ENCODE measurements at regions not wholly inside any gene's neighbourhood (a gene's known extent, or its start where the extent isn't known, plus 50 kb on each side); places are given as distances from the start of the nearest gene placed in this dataset.

DNA sequence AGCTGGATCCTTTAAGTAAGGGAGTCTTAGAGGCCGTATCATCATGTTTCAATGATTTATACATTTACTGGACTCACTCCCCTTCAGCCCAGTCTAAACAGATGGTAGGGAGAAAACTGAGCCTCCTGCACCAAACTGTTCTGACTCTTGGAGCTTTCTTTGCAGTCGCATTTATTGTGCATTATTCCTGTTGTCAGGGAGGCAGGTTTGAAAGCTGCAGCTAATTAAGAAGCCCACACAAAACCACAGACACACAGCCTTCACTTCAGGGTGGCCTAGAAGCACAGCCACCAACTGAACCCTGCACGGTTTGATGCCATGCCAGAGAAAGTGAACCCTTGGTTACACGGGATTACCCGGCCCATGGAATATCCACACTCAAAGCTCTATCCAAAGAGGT lies 911.0 kb downstream of the UQCRFS1 start:
- Histone ChIP-seq H3K36me3 (ENCODE audit: low read depth) (no peaks in the 10 kb centered on the region), H3F3A (ENCODE audit: insufficient read depth, low read depth) (no peaks in the 10 kb centered on the region), H3K9me3 (ENCODE audit: insufficient read depth, low read depth) (no peaks in the 10 kb centered on the region), H3K27ac (no peak overlapping the region), H3K4me3 (no peak overlapping the region), H2AFZ (no peak overlapping the region), H3K79me2 (ENCODE audit: low read depth) (no peaks in the 10 kb centered on the region), H3K4me2 (no peak overlapping the region), H3K27me3 (ENCODE audit: insufficient read depth, low read depth) (0 out of 2 replicates have a peak, but pooled peaks cover 1% of the 10 kb centered on the region), H4K20me1 (ENCODE audit: insufficient read depth) (no peaks in the 10 kb centered on the region), H3K9me2 (ENCODE audit: insufficient read depth) (no peaks in the 10 kb centered on the region), H3K4me1 (replicated peaks; ENCODE audit: insufficient read depth) (no peaks in the 10 kb centered on the region)
- intact Hi-C loops (cut with micrococcal nuclease; ENCODE audit: unreplicated experiment), result no loop called here
- no TSS peak for BruUV-seq (replicated peaks)
- TF ChIP-seq EZH2 (IDR thresholded peaks at IDR 0.05; ENCODE audit: low read depth), result no peak
- TF ChIP-seq, protein P1, sequence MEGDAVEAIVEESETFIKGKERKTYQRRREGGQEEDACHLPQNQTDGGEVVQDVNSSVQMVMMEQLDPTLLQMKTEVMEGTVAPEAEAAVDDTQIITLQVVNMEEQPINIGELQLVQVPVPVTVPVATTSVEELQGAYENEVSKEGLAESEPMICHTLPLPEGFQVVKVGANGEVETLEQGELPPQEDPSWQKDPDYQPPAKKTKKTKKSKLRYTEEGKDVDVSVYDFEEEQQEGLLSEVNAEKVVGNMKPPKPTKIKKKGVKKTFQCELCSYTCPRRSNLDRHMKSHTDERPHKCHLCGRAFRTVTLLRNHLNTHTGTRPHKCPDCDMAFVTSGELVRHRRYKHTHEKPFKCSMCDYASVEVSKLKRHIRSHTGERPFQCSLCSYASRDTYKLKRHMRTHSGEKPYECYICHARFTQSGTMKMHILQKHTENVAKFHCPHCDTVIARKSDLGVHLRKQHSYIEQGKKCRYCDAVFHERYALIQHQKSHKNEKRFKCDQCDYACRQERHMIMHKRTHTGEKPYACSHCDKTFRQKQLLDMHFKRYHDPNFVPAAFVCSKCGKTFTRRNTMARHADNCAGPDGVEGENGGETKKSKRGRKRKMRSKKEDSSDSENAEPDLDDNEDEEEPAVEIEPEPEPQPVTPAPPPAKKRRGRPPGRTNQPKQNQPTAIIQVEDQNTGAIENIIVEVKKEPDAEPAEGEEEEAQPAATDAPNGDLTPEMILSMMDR (conservative IDR thresholded peaks at IDR 0.05), result no peak
- ChIA-PET CTCF (no interaction called here), POLR2A (ENCODE audit: unreplicated experiment) (no interaction called here)
- DNase-seq, result no peak

DNA sequence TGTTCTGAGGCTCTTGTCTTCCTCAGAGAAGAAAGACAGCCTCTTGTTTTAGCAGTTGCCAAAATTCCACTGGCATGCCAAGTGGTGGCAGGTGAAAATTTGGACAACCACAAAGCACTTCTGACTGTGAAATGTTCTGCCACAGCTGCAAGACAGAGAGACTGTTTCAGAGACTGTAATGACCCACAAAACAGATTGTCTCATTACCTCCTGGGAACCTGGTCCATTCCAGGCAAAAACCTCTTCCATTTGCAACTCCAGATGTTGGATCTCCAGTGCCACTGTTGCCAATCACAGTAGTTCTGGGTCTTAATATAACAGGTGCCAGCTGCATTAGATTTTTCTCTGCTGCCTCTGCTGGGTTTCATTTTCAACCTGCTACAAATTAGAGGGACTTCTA lies 911.5 kb downstream of the UQCRFS1 start:
- intact Hi-C loops (cut with micrococcal nuclease; ENCODE audit: unreplicated experiment), result no loop called here
- Histone ChIP-seq H4K20me1 (ENCODE audit: insufficient read depth) (no peaks in the 10 kb centered on the region), H3K79me2 (ENCODE audit: low read depth) (no peaks in the 10 kb centered on the region), H2AFZ (no peak overlapping the region), H3K9me3 (ENCODE audit: insufficient read depth, low read depth) (no peaks in the 10 kb centered on the region), H3K36me3 (ENCODE audit: low read depth) (no peaks in the 10 kb centered on the region), H3K4me3 (no peak overlapping the region), H3F3A (ENCODE audit: insufficient read depth, low read depth) (no peaks in the 10 kb centered on the region), H3K27me3 (ENCODE audit: insufficient read depth, low read depth) (0 out of 2 replicates have a peak, but pooled peaks cover 6% of the 10 kb centered on the region), H3K4me1 (replicated peaks; ENCODE audit: insufficient read depth) (no peaks in the 10 kb centered on the region), H3K9me2 (ENCODE audit: insufficient read depth) (no peaks in the 10 kb centered on the region), H3K27ac (no peak overlapping the region), H3K4me2 (no peak overlapping the region)
- DNase-seq, result no peak
- POLR2A ChIA-PET (ENCODE audit: unreplicated experiment), result no interaction called here
- TF ChIP-seq EZH2 (IDR thresholded peaks at IDR 0.05; ENCODE audit: low read depth), result no peak
- TF ChIP-seq, protein P1 (conservative IDR thresholded peaks at IDR 0.05), result no peak
- BruUV-seq (replicated peaks), result no TSS peak
- CTCF ChIA-PET, result no interaction called here

DNA sequence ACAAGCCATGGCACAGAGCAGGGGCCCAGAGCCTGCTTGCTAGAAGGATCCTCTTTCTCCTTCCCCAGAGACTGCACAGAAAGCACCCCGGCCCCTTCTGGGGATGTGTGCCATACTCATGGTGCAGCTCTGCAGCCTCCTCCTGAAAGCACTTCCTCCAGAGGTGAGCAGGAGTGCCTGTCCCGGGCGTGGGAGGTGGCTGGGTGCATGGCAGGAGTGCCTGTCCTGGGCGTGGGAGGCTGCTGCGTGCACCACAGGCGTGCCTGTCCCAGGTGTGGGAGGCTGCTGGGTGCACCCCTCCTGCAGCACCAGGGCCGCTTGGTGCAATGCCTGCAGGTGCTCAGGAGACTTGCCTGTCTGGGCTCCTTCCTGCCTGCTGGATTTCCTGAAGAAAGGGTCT lies 913.3 kb downstream of the UQCRFS1 start:
- no peak for TF ChIP-seq EZH2 (IDR thresholded peaks at IDR 0.05; ENCODE audit: low read depth)
- TF ChIP-seq, protein P1 (conservative IDR thresholded peaks at IDR 0.05), result no peak

More for the DNA sequence above, 913.3 kb downstream of the UQCRFS1 start:
- Histone ChIP-seq H3K27me3 (ENCODE audit: insufficient read depth, low read depth) (0 out of 2 replicates have a peak, but pooled peaks cover 6% of the 10 kb centered on the region), H4K20me1 (ENCODE audit: insufficient read depth) (no peaks in the 10 kb centered on the region), H3K9me3 (ENCODE audit: insufficient read depth, low read depth) (no peaks in the 10 kb centered on the region), H3K4me2 (no peak overlapping the region), H3K79me2 (ENCODE audit: low read depth) (no peaks in the 10 kb centered on the region), H3F3A (ENCODE audit: insufficient read depth, low read depth) (no peaks in the 10 kb centered on the region), H2AFZ (no peak overlapping the region), H3K4me3 (no peak overlapping the region), H3K36me3 (ENCODE audit: low read depth) (no peaks in the 10 kb centered on the region), H3K4me1 (replicated peaks; ENCODE audit: insufficient read depth) (no peaks in the 10 kb centered on the region), H3K9me2 (ENCODE audit: insufficient read depth) (no peaks in the 10 kb centered on the region), H3K27ac (no peak overlapping the region)
- no peak for DNase-seq
- intact Hi-C loops (cut with micrococcal nuclease; ENCODE audit: unreplicated experiment), result no loop called here
- CTCF ChIA-PET, result no interaction called here
- no TSS peak for BruUV-seq (replicated peaks)
- POLR2A ChIA-PET (ENCODE audit: unreplicated experiment), result no interaction called here

Measured in PC-9 (cell line).